CD4-positive, alpha-beta memory T cell (primary cell): ENCODE measurements at regions not wholly inside any gene's neighbourhood (a gene's known extent, or its start where the extent isn't known, plus 50 kb on each side); places are given as distances from the start of the nearest gene placed in this dataset.

ENCODE experiments used
- CTCF ChIA-PET: fragments of 350-600 bp; sonication (Branson Sonifier 250); formaldehyde crosslinking; loops from one replicate; lab custom pipeline; 2021; ENCODE audit warnings: inconsistent platforms; ENCODE audit not compliant: partially characterized antibody; lab: Charles Lee
- POLR2A ChIA-PET: fragments of 350-600 bp; sonication (Branson Sonifier 250); formaldehyde crosslinking; loops from one replicate; lab custom pipeline; 2021; ENCODE audit not compliant: partially characterized antibody; lab: Charles Lee
- DNase-seq, 5 donors: peaks; one replicate each; pipeline versions ENCODE4 v3.0.0 to v3.0.0-alpha.2; 2020 to 2022; ENCODE audit warnings: mixed read lengths in 1 of 5
- H3K27ac ChIP-seq: one replicate; pipeline ENCODE4 v1.7.0; 2013; ENCODE audit warnings: low read depth, low read length
- H3K27me3 ChIP-seq: 2 replicates; pipeline ENCODE4 v1.7.0; 2013; ENCODE audit warnings: mild to moderate bottlenecking, low read length, moderate library complexity; ENCODE audit not compliant: insufficient read depth
- H3K36me3 ChIP-seq: 2 replicates; pipeline ENCODE4 v1.7.0; 2013; ENCODE audit warnings: mild to moderate bottlenecking, low read length, moderate library complexity; ENCODE audit not compliant: insufficient read depth
- H3K4me1 ChIP-seq: 2 replicates; pipeline ENCODE4 v1.7.0; 2013; ENCODE audit warnings: mild to moderate bottlenecking, low read length, moderate library complexity; ENCODE audit not compliant: insufficient read depth
- H3K4me3 ChIP-seq, 2 donors: one replicate each; pipeline ENCODE4 v1.7.0; 2013; ENCODE audit warnings: low read length in 2 of 2, mild to moderate bottlenecking in 1 of 2
- H3K9me3 ChIP-seq, 2 donors: one replicate each; pipeline ENCODE4 v1.7.0; 2013; ENCODE audit warnings: low read length in 2 of 2, control low read depth in 1 of 2; ENCODE audit not compliant: control insufficient read depth in 1 of 2
- H3K27ac Mint-ChIP-seq, 7 donors: one replicate each; pipeline ENCODE4 v1.8.0; 2020 to 2021; ENCODE audit warnings: mixed read lengths in 7 of 7, mild to moderate bottlenecking in 6 of 7, inconsistent platforms in 3 of 7, moderate library complexity in 3 of 7
- H3K27me3 Mint-ChIP-seq, 2 donors: one replicate each; pipeline ENCODE4 v1.8.0; 2020 to 2021; ENCODE audit warnings: mixed read lengths in 2 of 2
- H3K36me3 Mint-ChIP-seq, 2 donors: one replicate each; pipeline ENCODE4 v1.8.0; 2020 to 2021; ENCODE audit warnings: mixed read lengths in 2 of 2, inconsistent platforms in 1 of 2, mild to moderate bottlenecking in 1 of 2
- H3K4me1 Mint-ChIP-seq, 4 donors: one replicate each; pipeline ENCODE4 v1.8.0; 2020 to 2021; ENCODE audit warnings: mixed read lengths in 4 of 4, mild to moderate bottlenecking in 1 of 4
- H3K4me3 Mint-ChIP-seq, 8 donors: one replicate each; pipeline ENCODE4 v1.8.0; 2020 to 2021; ENCODE audit warnings: mixed read lengths in 8 of 8, mild to moderate bottlenecking in 7 of 8, moderate library complexity in 6 of 8, inconsistent platforms in 3 of 8
- H3K9me3 Mint-ChIP-seq, 8 donors: one replicate each; pipeline ENCODE4 v1.8.0; 2020 to 2021; ENCODE audit warnings: mixed read lengths in 8 of 8, mild to moderate bottlenecking in 5 of 8, inconsistent platforms in 3 of 8, moderate library complexity in 1 of 8
- intact Hi-C: fragments of 100-400 bp; cut with micrococcal nuclease; formaldehyde crosslinking; loops from one replicate; pipeline ENCODE4 v1.15.1; 2023

DNA sequence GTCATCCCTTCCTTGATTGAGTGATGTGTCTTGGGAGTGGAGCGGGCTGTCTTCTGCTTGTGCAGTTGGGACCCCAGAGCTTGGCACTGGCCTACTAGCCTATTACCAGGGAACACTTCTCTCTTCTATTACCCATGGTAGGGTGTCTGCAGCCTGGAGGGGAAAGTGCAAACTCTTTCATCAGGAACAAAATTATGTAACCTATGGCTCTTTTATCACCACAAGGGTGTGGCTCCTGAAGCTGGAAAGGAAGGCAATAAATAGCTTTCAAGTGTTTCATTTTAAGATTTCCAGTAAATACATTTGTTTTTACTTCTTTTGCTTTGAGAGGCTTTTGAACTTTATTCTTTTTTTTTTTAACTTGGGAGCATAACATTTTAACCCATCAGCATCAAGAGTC lies 349.7 kb upstream of the FAR2 start:
- peaks cover 0 to 2% (median 0%) of the 10 kb centered on the region in 8 donors for H3K9me3 Mint-ChIP-seq
- no peak for DNase-seq
- no peak overlapping the region for H3K27ac ChIP-seq

GRCh38 chr12:28800129-28800528 lies 348.9 kb upstream of the FAR2 start:
- H3K36me3 ChIP-seq: no peaks in the 10 kb centered on the region
- no peak overlapping the region for H3K4me3 Mint-ChIP-seq
- no peak overlapping the region for H3K27ac Mint-ChIP-seq
- H3K4me1 ChIP-seq: no peaks in the 10 kb centered on the region
- ChIA-PET POLR2A (no interaction called here), CTCF (no interaction called here)
- H3K9me3 Mint-ChIP-seq: peaks cover 0 to 2% (median 0%) of the 10 kb centered on the region in 8 donors
- H3K27me3 Mint-ChIP-seq: peaks cover 0 to 5% of the 10 kb centered on the region in 2 donors
- H3K27ac ChIP-seq: no peak overlapping the region
- no peaks in the 10 kb centered on the region for H3K27me3 ChIP-seq
- H3K36me3 Mint-ChIP-seq: no peaks in the 10 kb centered on the region
- no peak overlapping the region for H3K4me3 ChIP-seq
- no peaks in the 10 kb centered on the region for H3K9me3 ChIP-seq
- DNase-seq: no peak
- intact Hi-C loops: no loop called here
- H3K4me1 Mint-ChIP-seq: no peaks in the 10 kb centered on the region

More for the DNA sequence above, 349.7 kb upstream of the FAR2 start:
- no peaks in the 10 kb centered on the region for H3K4me1 ChIP-seq
- Mint-ChIP-seq H3K36me3 (no peaks in the 10 kb centered on the region), H3K4me3 (no peak overlapping the region), H3K27me3 (peaks cover 0 to 5% of the 10 kb centered on the region in 2 donors), H3K4me1 (no peaks in the 10 kb centered on the region), H3K27ac (no peak overlapping the region)
- H3K9me3 ChIP-seq: no peaks in the 10 kb centered on the region
- H3K4me3 ChIP-seq: no peak overlapping the region
- intact Hi-C loops: no loop called here
- ChIA-PET CTCF (no interaction called here), POLR2A (no interaction called here)
- no peaks in the 10 kb centered on the region for H3K36me3 ChIP-seq
- no peaks in the 10 kb centered on the region for H3K27me3 ChIP-seq

GRCh38 chr12:28802706-28803438 lies 346.2 kb upstream of the FAR2 start:
- Mint-ChIP-seq H3K27ac (no peak overlapping the region), H3K9me3 (peaks cover 0 to 2% (median 0%) of the 10 kb centered on the region in 8 donors), H3K27me3 (peaks cover 0 to 3% of the 10 kb centered on the region in 2 donors), H3K4me3 (no peak overlapping the region), H3K4me1 (no peaks in the 10 kb centered on the region), H3K36me3 (no peaks in the 10 kb centered on the region)
- CTCF ChIA-PET: no interaction called here
- H3K4me1 ChIP-seq: no peaks in the 10 kb centered on the region
- no peaks in the 10 kb centered on the region for H3K36me3 ChIP-seq
- intact Hi-C loops: no loop called here
- H3K4me3 ChIP-seq: no peak overlapping the region
- H3K9me3 ChIP-seq: no peaks in the 10 kb centered on the region
- POLR2A ChIA-PET: no interaction called here
- no peak for DNase-seq
- H3K27me3 ChIP-seq: no peaks in the 10 kb centered on the region
- no peak overlapping the region for H3K27ac ChIP-seq

DNA sequence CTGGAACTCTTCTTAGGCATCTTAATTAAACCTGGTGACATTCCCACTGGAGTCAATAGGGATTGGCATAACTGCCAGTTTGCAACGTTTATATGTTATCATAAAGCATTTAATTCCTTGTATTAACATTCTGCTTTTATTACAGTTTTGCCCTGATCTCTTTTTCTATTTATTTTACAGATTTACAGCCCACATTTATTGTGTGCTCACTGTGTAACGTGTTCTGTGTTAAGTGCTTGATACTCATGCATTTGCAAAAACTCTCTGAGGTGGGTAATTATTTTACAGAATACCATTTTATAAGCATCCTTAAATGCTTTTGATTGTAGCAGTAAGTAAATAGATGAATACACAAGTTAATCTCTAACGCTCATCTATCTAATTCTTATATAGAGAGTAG lies 341.5 kb upstream of the FAR2 start:
- intact Hi-C loops: no loop called here
- CTCF ChIA-PET: no interaction called here
- Histone ChIP-seq H3K27ac (no peak overlapping the region), H3K27me3 (no peaks in the 10 kb centered on the region), H3K9me3 (no peaks in the 10 kb centered on the region), H3K4me1 (no peaks in the 10 kb centered on the region), H3K4me3 (no peak overlapping the region), H3K36me3 (no peaks in the 10 kb centered on the region)
- POLR2A ChIA-PET: no interaction called here
- H3K27me3 Mint-ChIP-seq: peaks cover 2% of the 10 kb centered on the region in 2 donors
- no peak overlapping the region for H3K4me3 Mint-ChIP-seq
- H3K36me3 Mint-ChIP-seq: no peaks in the 10 kb centered on the region
- no peak for DNase-seq
- peak overlapping the region in 1 of 7 donors; percentile 16 for H3K27ac Mint-ChIP-seq
- peaks cover 0 to 3% (median 0%) of the 10 kb centered on the region in 8 donors for H3K9me3 Mint-ChIP-seq
- no peaks in the 10 kb centered on the region for H3K4me1 Mint-ChIP-seq

- DNase-seq: no peak
- POLR2A ChIA-PET: no interaction called here
- Histone ChIP-seq H3K9me3 (no peaks in the 10 kb centered on the region), H3K27me3 (no peaks in the 10 kb centered on the region), H3K4me1 (no peaks in the 10 kb centered on the region), H3K4me3 (no peak overlapping the region), H3K27ac (no peak overlapping the region), H3K36me3 (no peaks in the 10 kb centered on the region)
- H3K4me3 Mint-ChIP-seq: no peak overlapping the region
- H3K9me3 Mint-ChIP-seq: peaks cover 0 to 7% (median 0%) of the 10 kb centered on the region in 8 donors
- H3K27me3 Mint-ChIP-seq: peaks cover 2% of the 10 kb centered on the region in 2 donors
- CTCF ChIA-PET: no interaction called here
- H3K4me1 Mint-ChIP-seq: no peaks in the 10 kb centered on the region
- H3K36me3 Mint-ChIP-seq: no peaks in the 10 kb centered on the region
- intact Hi-C loops: no loop called here
- no peak overlapping the region for H3K27ac Mint-ChIP-seq
Observed at GRCh38 chr12:28811457-28811856, 337.6 kb upstream of the FAR2 start.

GRCh38 chr12:28814246-28814645 lies 334.8 kb upstream of the FAR2 start:
- ChIA-PET CTCF (no interaction called here), POLR2A (no interaction called here)
- Mint-ChIP-seq H3K36me3 (no peaks in the 10 kb centered on the region), H3K9me3 (peaks cover 0 to 3% (median 0%) of the 10 kb centered on the region in 8 donors), H3K4me3 (no peak overlapping the region), H3K4me1 (no peaks in the 10 kb centered on the region), H3K27me3 (peaks cover 0 to 1% of the 10 kb centered on the region in 2 donors), H3K27ac (no peak overlapping the region)
- Histone ChIP-seq H3K27me3 (no peaks in the 10 kb centered on the region), H3K4me1 (no peaks in the 10 kb centered on the region), H3K27ac (no peak overlapping the region), H3K4me3 (no peak overlapping the region), H3K36me3 (no peaks in the 10 kb centered on the region), H3K9me3 (no peaks in the 10 kb centered on the region)
- intact Hi-C loops: no loop called here
- DNase-seq: no peak

GRCh38 chr12:28817524-28817923 lies 331.6 kb upstream of the FAR2 start:
- Histone ChIP-seq H3K36me3 (no peaks in the 10 kb centered on the region), H3K9me3 (no peaks in the 10 kb centered on the region), H3K4me3 (no peak overlapping the region), H3K4me1 (no peaks in the 10 kb centered on the region), H3K27ac (no peak overlapping the region), H3K27me3 (no peaks in the 10 kb centered on the region)
- H3K27ac Mint-ChIP-seq: no peak overlapping the region
- POLR2A ChIA-PET: no interaction called here
- no peak for DNase-seq
- H3K4me3 Mint-ChIP-seq: no peak overlapping the region
- H3K36me3 Mint-ChIP-seq: no peaks in the 10 kb centered on the region
- H3K27me3 Mint-ChIP-seq: no peaks in the 10 kb centered on the region
- H3K9me3 Mint-ChIP-seq: peaks cover 0 to 3% (median 0%) of the 10 kb centered on the region in 8 donors
- CTCF ChIA-PET: no interaction called here
- intact Hi-C loops: no loop called here
- no peaks in the 10 kb centered on the region for H3K4me1 Mint-ChIP-seq
